C4-2B (cell line): ENCODE measurements at regions not wholly inside any gene's neighbourhood (a gene's known extent, or its start where the extent isn't known, plus 50 kb on each side); places are given as distances from the start of the nearest gene placed in this dataset.

Experiments
- H3K27ac ChIP-seq: fragments of 450-650 bp; 2 replicates; pipeline ENCODE4 v1.5.1; 2017
- CTCF ChIP-seq: fragments of 450-650 bp; conservative IDR thresholded peaks from 2 replicates; pipeline ENCODE4 v1.5.1; 2017; ENCODE audit warnings: mild to moderate bottlenecking
- ZFX ChIP-seq: fragments of 450-650 bp; IDR thresholded peaks from 2 replicates; pipeline ENCODE4 v1.6.1; 2017

GRCh38 chr11:115894176-115894575 is 390.0 kb upstream of the CADM1 start:
- H3K27ac ChIP-seq: no peak overlapping the region
- TF ChIP-seq ZFX (no peak), CTCF (no peak)

- TF ChIP-seq ZFX (no peak), CTCF (no peak)
- H3K27ac ChIP-seq: no peak overlapping the region
These were observed 389.4 kb upstream of the CADM1 start for GRCh38 chr11:115893461-115894099.

GRCh38 chr11:115892016-115892415 is 387.8 kb upstream of the CADM1 start:
- no peak overlapping the region for H3K27ac ChIP-seq
- TF ChIP-seq CTCF (no peak), ZFX (no peak)

GRCh38 chr11:115891581-115891980 is 387.4 kb upstream of the CADM1 start:
- no peak overlapping the region for H3K27ac ChIP-seq
- TF ChIP-seq CTCF (no peak), ZFX (no peak)

- no peak for TF ChIP-seq ZFX
- TF ChIP-seq CTCF: no peak
- H3K27ac ChIP-seq: no peak overlapping the region
These were observed 386.3 kb upstream of the CADM1 start for GRCh38 chr11:115890500-115890899.

- H3K27ac ChIP-seq: no peak overlapping the region
- TF ChIP-seq ZFX (no peak), CTCF (no peak)
These were observed 385.5 kb upstream of the CADM1 start for GRCh38 chr11:115889712-115890111.

GRCh38 chr11:115887727-115888126 is 383.5 kb upstream of the CADM1 start:
- TF ChIP-seq CTCF: no peak
- TF ChIP-seq ZFX: no peak
- no peak overlapping the region for H3K27ac ChIP-seq
